Fibroblast of the aortic adventitia (primary cell): ENCODE measurements at regions not wholly inside any gene's neighbourhood (a gene's known extent, or its start where the extent isn't known, plus 50 kb on each side); places are given as distances from the start of the nearest gene placed in this dataset.
"Not testable (repeated sequence)": the region's sequence is repeated elsewhere in the genome, so short reads cannot be mapped to it uniquely, and the experiment has no call there.

Source experiments
- DNase-seq: peaks from one replicate; pipeline ENCODE4 v3.0.0-alpha.2; 2010; ENCODE audit warnings: low read depth
- H3K4me3 ChIP-seq: 2 replicates; pipeline ENCODE4 v1.5.1; 2011; ENCODE audit warnings: low read depth, mild to moderate bottlenecking, control low read depth, low read length, moderate library complexity
- CTCF ChIP-seq: IDR thresholded peaks from 2 replicates; pipeline ENCODE4 v1.5.1; 2011; ENCODE audit warnings: mild to moderate bottlenecking, low read length, control low read depth, inconsistent platforms; ENCODE audit not compliant: insufficient read depth

GRCh38 chr1:5727871-5728643 lies 264.2 kb downstream of the NPHP4 start:
- no peak overlapping the region for H3K4me3 ChIP-seq
- no peak for TF ChIP-seq CTCF
- DNase-seq = no peak

GRCh38 chr1:5727191-5727590 lies 265.0 kb downstream of the NPHP4 start:
- H3K4me3 ChIP-seq = no peak overlapping the region
- no peak for DNase-seq
- no peak for TF ChIP-seq CTCF

GRCh38 chr1:5726586-5727184 lies 265.5 kb downstream of the NPHP4 start:
- not testable (repeated sequence) for H3K4me3 ChIP-seq, DNase-seq

- TF ChIP-seq CTCF = no peak
- no peak overlapping the region for H3K4me3 ChIP-seq
- no peak for DNase-seq
These were observed 266.2 kb downstream of the NPHP4 start for GRCh38 chr1:5725855-5726585.

- no peak for TF ChIP-seq CTCF
These were observed 266.8 kb downstream of the NPHP4 start for GRCh38 chr1:5725406-5725805.

GRCh38 chr1:5724847-5725246 lies 267.4 kb downstream of the NPHP4 start:
- TF ChIP-seq CTCF = no peak
- no peak overlapping the region for H3K4me3 ChIP-seq
- no peak for DNase-seq

More at GRCh38 chr1:5725406-5725805, 266.8 kb downstream of the NPHP4 start:
- no peak overlapping the region for H3K4me3 ChIP-seq
- DNase-seq = no peak

- TF ChIP-seq CTCF = no peak
- no peak for DNase-seq
- H3K4me3 ChIP-seq = no peak overlapping the region
These were observed 269.5 kb downstream of the NPHP4 start for GRCh38 chr1:5722635-5723164.
